H54 (cell line): ENCODE measurements at regions not wholly inside any gene's neighbourhood (a gene's known extent, or its start where the extent isn't known, plus 50 kb on each side); places are given as distances from the start of the nearest gene placed in this dataset.
A peak's percentile ranks its signal among the peaks of the same experiment; 100 is the strongest.

Experiments used
- DNase-seq: peaks from one replicate; pipeline ENCODE4 v3.0.0; 2011; ENCODE audit warnings: low spot score, mixed read lengths; ENCODE audit not compliant: insufficient read length
- FAIRE-seq: peaks from 3 replicates; lab custom pipeline; 2011; peaks lifted over from hg19 to GRCh38; lab: Jason Lieb, UNC
- POLR2A ChIP-seq: IDR thresholded peaks from 2 replicates; pipeline ENCODE4 v1.6.1; 2011; ENCODE audit warnings: low read depth, mild to moderate bottlenecking, low read length

DNA sequence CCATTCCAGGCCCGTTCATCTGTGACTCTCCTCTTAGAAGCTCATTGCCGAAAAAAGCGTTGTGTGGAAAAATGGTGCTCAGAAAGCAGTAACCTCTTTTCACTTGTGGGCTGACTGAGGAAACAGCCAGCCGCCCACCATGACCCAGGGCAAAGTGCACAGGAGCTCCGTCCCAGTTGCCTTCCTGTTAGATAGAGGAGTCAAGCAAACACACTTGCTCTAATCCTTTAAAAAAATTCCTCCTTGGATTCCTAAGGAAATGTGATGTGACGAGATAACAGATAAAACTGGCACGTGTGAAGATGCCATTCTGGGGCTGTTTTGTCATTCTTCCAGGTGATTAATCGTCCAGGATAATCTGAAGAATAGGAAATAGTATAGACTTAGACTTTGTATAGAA lies 396.8 kb upstream of the DDHD1 start:
- no peak for FAIRE-seq
- DNase-seq: no peak
- no peak for TF ChIP-seq POLR2A

DNA sequence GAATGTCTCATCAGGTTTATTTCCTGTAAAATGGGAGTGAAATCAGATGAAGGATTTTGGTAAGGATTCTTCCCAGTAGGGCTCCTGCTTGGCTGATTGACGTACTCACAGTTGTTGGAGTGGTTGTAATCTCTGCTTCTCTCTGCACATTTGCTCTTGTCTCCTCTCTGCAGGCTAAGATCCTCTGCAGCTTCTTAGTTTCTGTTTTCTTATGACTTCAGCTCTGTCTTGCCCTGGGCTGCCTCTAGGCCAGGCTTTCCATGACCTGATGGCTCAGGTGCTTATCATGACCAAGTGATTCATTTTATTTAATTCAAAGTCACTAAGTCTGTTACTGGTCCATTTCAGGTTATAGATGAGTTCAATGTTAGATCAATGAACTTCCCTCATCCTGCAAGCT lies 394.5 kb upstream of the DDHD1 start:
- DNase-seq (no peak), FAIRE-seq (no peak)
- no peak for TF ChIP-seq POLR2A

DNA sequence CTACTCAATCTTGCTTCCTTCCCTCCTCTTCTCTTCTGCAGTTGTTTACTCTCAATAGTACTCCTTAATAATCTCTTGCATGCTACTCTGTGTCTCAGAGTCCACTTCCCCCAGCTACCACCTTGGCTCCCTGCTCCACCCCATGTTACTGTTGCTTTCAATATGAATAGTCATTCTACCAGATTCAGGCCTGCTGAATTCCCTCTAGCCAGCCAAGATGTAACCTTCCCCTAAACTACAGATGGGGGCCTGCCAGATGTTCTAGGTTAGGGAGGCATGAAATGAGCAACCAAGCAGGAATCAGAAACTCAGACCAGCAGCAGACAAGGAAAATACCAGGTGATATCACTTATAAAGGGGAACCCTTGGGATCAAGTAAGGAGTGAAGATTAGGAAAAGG lies 392.1 kb upstream of the DDHD1 start:
- FAIRE-seq (no peak), DNase-seq (no peak)
- TF ChIP-seq POLR2A: no peak

- no peak for DNase-seq
- no peak for TF ChIP-seq POLR2A
- FAIRE-seq: no peak
These were observed 389.6 kb upstream of the DDHD1 start for GRCh38 chr14:53542732-53543131.

DNA sequence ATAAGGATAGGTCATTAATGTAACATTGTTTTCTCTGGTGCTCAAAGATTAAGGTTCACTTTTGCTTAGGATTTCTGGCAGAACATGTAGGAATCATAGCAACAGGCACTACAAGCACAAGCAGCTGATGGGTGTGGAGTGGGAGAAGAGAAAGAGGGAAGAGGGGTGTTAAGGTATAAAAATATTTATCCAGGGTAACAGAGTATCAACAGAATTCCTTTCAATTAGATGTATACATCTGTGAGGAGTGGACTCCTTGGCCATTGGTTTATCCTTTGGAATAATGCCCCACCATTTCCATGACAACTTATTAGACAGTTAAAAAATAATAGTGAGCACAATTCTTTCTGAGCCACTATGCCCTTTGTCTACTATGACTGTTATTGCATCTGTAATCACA lies 388.3 kb upstream of the DDHD1 start:
- DNase-seq (no peak), FAIRE-seq (no peak)
- no peak for TF ChIP-seq POLR2A

GRCh38 chr14:53539489-53540126 lies 386.5 kb upstream of the DDHD1 start:
- FAIRE-seq: peak; percentile 82
- DNase-seq: no peak
- no peak for TF ChIP-seq POLR2A

DNA sequence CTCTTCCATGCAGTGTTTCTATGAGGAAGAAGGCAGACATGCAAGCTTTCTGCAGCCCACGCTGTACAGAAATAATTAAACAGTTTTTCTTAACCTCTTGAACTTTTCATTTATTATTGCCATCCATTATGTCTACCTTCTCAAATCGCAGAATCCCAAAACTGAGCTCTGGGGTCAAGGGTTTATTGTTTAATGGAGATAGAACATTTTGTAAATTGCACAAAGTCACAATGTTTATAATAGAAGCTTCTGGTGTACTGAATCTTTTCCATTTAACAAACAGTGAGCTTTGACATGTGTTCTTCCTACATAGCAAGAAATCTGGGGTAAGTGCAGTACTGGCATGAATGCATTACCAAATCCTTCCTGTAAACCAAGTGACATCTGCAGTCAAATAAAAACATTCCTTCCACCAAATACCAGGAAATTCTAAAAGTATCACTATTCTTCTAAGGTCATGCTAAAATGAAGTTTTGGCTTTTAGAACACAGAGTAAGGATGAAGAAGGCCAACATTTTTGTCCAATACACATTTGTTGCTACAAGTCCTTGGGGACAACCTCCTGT lies 385.3 kb upstream of the DDHD1 start:
- DNase-seq (no peak), FAIRE-seq (no peak)

GRCh38 chr14:53537422-53538315 lies 384.5 kb upstream of the DDHD1 start:
- no peak for FAIRE-seq
- DNase-seq: no peak

More for the DNA sequence above, 385.3 kb upstream of the DDHD1 start:
- TF ChIP-seq POLR2A: no peak

DNA sequence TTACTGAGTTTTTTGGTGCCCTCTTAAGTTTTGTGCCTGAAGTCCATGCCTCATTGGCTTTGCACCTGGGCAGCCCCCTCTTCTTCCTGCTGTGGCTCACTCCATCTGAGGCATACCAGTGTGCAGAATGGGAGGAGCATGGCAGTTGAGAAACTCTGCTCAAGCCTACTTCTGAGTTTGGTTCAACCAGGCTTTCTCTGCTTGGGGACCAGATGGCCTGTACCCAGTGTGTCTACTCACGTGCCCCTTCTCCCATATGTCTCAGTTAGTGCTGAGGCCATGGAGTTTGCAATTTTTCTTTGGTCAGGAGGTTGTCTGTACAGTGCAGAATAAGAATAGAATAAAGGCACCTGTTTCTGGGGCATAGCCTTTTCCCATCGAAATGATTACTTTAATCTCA lies 383.3 kb upstream of the DDHD1 start:
- no peak for TF ChIP-seq POLR2A
- DNase-seq (no peak), FAIRE-seq (no peak)

More at GRCh38 chr14:53537422-53538315, 384.5 kb upstream of the DDHD1 start:
- no peak for TF ChIP-seq POLR2A

DNA sequence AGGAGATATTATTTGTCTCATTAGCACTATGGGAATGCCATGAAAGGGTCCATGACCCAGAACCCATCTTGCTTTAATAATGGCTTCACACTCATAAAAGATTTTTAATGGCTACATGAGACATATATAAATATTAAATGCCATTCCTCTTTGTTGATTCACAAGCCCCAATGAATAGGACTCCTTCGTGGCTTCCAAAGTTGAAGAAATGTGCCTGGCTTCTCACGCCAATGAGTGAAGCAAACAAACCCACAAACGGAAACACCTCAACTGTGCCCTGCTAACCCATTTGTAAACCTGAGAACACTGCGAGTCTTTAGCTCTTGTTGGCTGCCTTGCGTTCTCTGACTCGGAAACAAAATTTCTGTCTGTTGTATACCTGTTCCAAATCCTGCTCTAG lies 381.7 kb upstream of the DDHD1 start:
- no peak for TF ChIP-seq POLR2A
- FAIRE-seq (no peak), DNase-seq (no peak)

GRCh38 chr14:53533384-53533970 lies 380.4 kb upstream of the DDHD1 start:
- FAIRE-seq (no peak), DNase-seq (no peak)
- no peak for TF ChIP-seq POLR2A

DNA sequence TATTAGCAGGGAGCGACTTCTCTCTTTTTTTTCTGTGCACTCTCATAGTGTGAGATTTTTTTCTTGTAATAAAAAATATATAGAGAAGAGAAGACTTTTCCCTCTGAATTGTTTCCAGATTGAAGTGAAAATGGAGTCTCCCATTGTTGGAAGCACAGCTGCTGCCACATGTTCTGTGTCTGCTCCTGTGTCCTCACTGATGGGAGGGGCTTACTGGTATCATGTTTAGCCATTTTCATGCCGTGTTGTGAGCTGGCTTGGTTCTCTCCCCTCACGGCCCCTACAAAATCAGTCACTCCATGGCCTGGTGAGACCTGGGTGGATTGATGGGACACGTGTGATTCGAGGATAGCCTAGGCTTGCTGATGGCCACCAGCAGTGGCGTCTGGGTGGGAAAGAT lies 379.7 kb upstream of the DDHD1 start:
- TF ChIP-seq POLR2A: no peak
- DNase-seq: no peak
- FAIRE-seq: no peak

DNA sequence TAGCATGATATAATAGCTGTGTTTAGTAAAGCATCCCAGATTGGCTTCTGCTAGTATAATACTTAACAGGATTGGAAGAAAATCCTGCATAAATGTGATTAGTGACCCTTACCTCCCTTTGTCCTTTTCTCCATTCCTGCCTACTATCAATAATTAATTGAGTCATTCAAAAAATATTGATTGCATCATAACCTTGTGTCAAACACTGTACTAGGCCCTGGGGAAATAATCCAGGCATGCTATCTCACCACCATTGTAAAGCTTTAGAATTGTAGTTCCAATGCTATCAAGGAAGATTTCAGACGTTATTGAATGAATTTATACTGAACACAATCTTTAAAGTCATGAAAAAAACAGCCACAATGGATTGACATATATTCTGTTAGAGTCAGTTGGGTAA lies 378.6 kb upstream of the DDHD1 start:
- FAIRE-seq: no peak
- TF ChIP-seq POLR2A: no peak

GRCh38 chr14:53531156-53531555 lies 378.0 kb upstream of the DDHD1 start:
- FAIRE-seq (no peak), DNase-seq (no peak)

More for the DNA sequence above, 378.6 kb upstream of the DDHD1 start:
- no peak for DNase-seq

GRCh38 chr14:53529519-53529918 lies 376.4 kb upstream of the DDHD1 start:
- no peak for TF ChIP-seq POLR2A
- FAIRE-seq (no peak), DNase-seq (no peak)

More at GRCh38 chr14:53531156-53531555, 378.0 kb upstream of the DDHD1 start:
- TF ChIP-seq POLR2A: no peak
